ENCODE measurements at regions not wholly inside any gene's neighbourhood (a gene's known extent, or its start where the extent isn't known, plus 50 kb on each side); places are given as distances from the start of the nearest gene placed in this dataset.
A peak's percentile ranks its signal among the peaks of the same experiment; 100 is the strongest.
"Not testable (repeated sequence)": the region's sequence is repeated elsewhere in the genome, so short reads cannot be mapped to it uniquely, and the experiment has no call there.

GRCh38 chr14:49965068-49965651 lies 72.3 kb downstream of the ARF6 start:
- not testable (repeated sequence) for H3K27ac Mint-ChIP-seq; H3K4me3 Mint-ChIP-seq; H3K9me3 Mint-ChIP-seq (ENCODE audit: low read depth); H3K36me3 Mint-ChIP-seq; H3K27me3 Mint-ChIP-seq
- H3K4me1 Mint-ChIP-seq (ENCODE audit: low read depth), result peaks cover 31% of the 10 kb centered on the region

- no peak overlapping the region for H3K4me3 Mint-ChIP-seq
Measured at GRCh38 chr14:49966304-49966809, 73.5 kb downstream of the ARF6 start.

GRCh38 chr14:49966971-49967630 lies 74.2 kb downstream of the ARF6 start:
- Mint-ChIP-seq H3K4me3 (no peak overlapping the region), H3K27ac (no peak overlapping the region), H3K9me3 (ENCODE audit: low read depth) (no peaks in the 10 kb centered on the region), H3K27me3 (no peaks in the 10 kb centered on the region), H3K4me1 (ENCODE audit: low read depth) (peaks cover 40% of the 10 kb centered on the region), H3K36me3 (no peaks in the 10 kb centered on the region)

More at GRCh38 chr14:49966304-49966809, 73.5 kb downstream of the ARF6 start:
- H3K36me3 Mint-ChIP-seq, result no peaks in the 10 kb centered on the region
- no peak overlapping the region for H3K27ac Mint-ChIP-seq
- peaks cover 38% of the 10 kb centered on the region for H3K4me1 Mint-ChIP-seq (ENCODE audit: low read depth)
- H3K27me3 Mint-ChIP-seq, result no peaks in the 10 kb centered on the region
- no peaks in the 10 kb centered on the region for H3K9me3 Mint-ChIP-seq (ENCODE audit: low read depth)

- no peaks in the 10 kb centered on the region for H3K36me3 Mint-ChIP-seq
- no peak overlapping the region for H3K4me3 Mint-ChIP-seq
- peaks cover 52% of the 10 kb centered on the region for H3K4me1 Mint-ChIP-seq (ENCODE audit: low read depth)
- H3K27me3 Mint-ChIP-seq, result no peaks in the 10 kb centered on the region
- H3K27ac Mint-ChIP-seq, result peak overlapping the region; percentile 99
- H3K9me3 Mint-ChIP-seq (ENCODE audit: low read depth), result no peaks in the 10 kb centered on the region
Measured at GRCh38 chr14:49969961-49970360, 77.1 kb downstream of the ARF6 start.

- peaks cover 57% of the 10 kb centered on the region for H3K4me1 Mint-ChIP-seq (ENCODE audit: low read depth)
- H3K27ac Mint-ChIP-seq, result peak overlapping the region; percentile 99
- H3K4me3 Mint-ChIP-seq, result peak overlapping the region; percentile 83
- H3K9me3 Mint-ChIP-seq (ENCODE audit: low read depth), result no peaks in the 10 kb centered on the region
- no peaks in the 10 kb centered on the region for H3K27me3 Mint-ChIP-seq
- no peaks in the 10 kb centered on the region for H3K36me3 Mint-ChIP-seq
Measured at GRCh38 chr14:49970474-49971147, 77.7 kb downstream of the ARF6 start.

GRCh38 chr14:49971156-49972130 lies 78.6 kb downstream of the ARF6 start:
- H3K9me3 Mint-ChIP-seq (ENCODE audit: low read depth), result no peaks in the 10 kb centered on the region
- peak overlapping the region; percentile 99 for H3K27ac Mint-ChIP-seq
- H3K4me3 Mint-ChIP-seq, result peak overlapping the region; percentile 83
- H3K36me3 Mint-ChIP-seq, result no peaks in the 10 kb centered on the region
- H3K27me3 Mint-ChIP-seq, result no peaks in the 10 kb centered on the region
- peaks cover 61% of the 10 kb centered on the region for H3K4me1 Mint-ChIP-seq (ENCODE audit: low read depth)

GRCh38 chr14:49972131-49972671 lies 79.3 kb downstream of the ARF6 start:
- no peaks in the 10 kb centered on the region for H3K27me3 Mint-ChIP-seq
- peaks cover 69% of the 10 kb centered on the region for H3K4me1 Mint-ChIP-seq (ENCODE audit: low read depth)
- H3K4me3 Mint-ChIP-seq, result peak overlapping the region; percentile 83
- H3K36me3 Mint-ChIP-seq, result no peaks in the 10 kb centered on the region
- no peaks in the 10 kb centered on the region for H3K9me3 Mint-ChIP-seq (ENCODE audit: low read depth)
- H3K27ac Mint-ChIP-seq, result peak overlapping the region; percentile 99

GRCh38 chr14:49972823-49973222 lies 79.9 kb downstream of the ARF6 start:
- peaks cover 75% of the 10 kb centered on the region for H3K4me1 Mint-ChIP-seq (ENCODE audit: low read depth)
- H3K4me3 Mint-ChIP-seq, result peak overlapping the region; percentile 83
- no peaks in the 10 kb centered on the region for H3K36me3 Mint-ChIP-seq
- no peaks in the 10 kb centered on the region for H3K27me3 Mint-ChIP-seq
- H3K27ac Mint-ChIP-seq, result peak overlapping the region; percentile 99
- no peaks in the 10 kb centered on the region for H3K9me3 Mint-ChIP-seq (ENCODE audit: low read depth)

- Mint-ChIP-seq H3K4me1 (ENCODE audit: low read depth) (peaks cover 89% of the 10 kb centered on the region), H3K4me3 (no peak overlapping the region), H3K27ac (peak overlapping the region; percentile 80), H3K9me3 (ENCODE audit: low read depth) (no peaks in the 10 kb centered on the region), H3K36me3 (no peaks in the 10 kb centered on the region), H3K27me3 (no peaks in the 10 kb centered on the region)
Measured at GRCh38 chr14:49975276-49975675, 82.4 kb downstream of the ARF6 start.

- Mint-ChIP-seq H3K4me1 (ENCODE audit: low read depth) (peaks cover 89% of the 10 kb centered on the region), H3K36me3 (no peaks in the 10 kb centered on the region), H3K27ac (peak overlapping the region; percentile 34), H3K4me3 (no peak overlapping the region), H3K9me3 (ENCODE audit: low read depth) (no peaks in the 10 kb centered on the region), H3K27me3 (no peaks in the 10 kb centered on the region)
Measured at GRCh38 chr14:49975799-49976198, 82.9 kb downstream of the ARF6 start.

GRCh38 chr14:49977126-49977841 lies 84.4 kb downstream of the ARF6 start:
- H3K27ac Mint-ChIP-seq, result peak overlapping the region; percentile 91
- H3K4me1 Mint-ChIP-seq (ENCODE audit: low read depth), result peaks cover 86% of the 10 kb centered on the region
- H3K4me3 Mint-ChIP-seq, result peak overlapping the region; percentile 73
- H3K9me3 Mint-ChIP-seq (ENCODE audit: low read depth), result no peaks in the 10 kb centered on the region
- H3K36me3 Mint-ChIP-seq, result no peaks in the 10 kb centered on the region
- H3K27me3 Mint-ChIP-seq, result no peaks in the 10 kb centered on the region

- H3K4me3 Mint-ChIP-seq, result no peak overlapping the region
- no peaks in the 10 kb centered on the region for H3K9me3 Mint-ChIP-seq (ENCODE audit: low read depth)
- no peaks in the 10 kb centered on the region for H3K36me3 Mint-ChIP-seq
- H3K27ac Mint-ChIP-seq, result peak overlapping the region; percentile 68
- no peaks in the 10 kb centered on the region for H3K27me3 Mint-ChIP-seq
- H3K4me1 Mint-ChIP-seq (ENCODE audit: low read depth), result peaks cover 83% of the 10 kb centered on the region
Measured at GRCh38 chr14:49980027-49980426, 87.1 kb downstream of the ARF6 start.

GRCh38 chr14:49982082-49982481 lies 89.2 kb downstream of the ARF6 start:
- Mint-ChIP-seq H3K4me3 (no peak overlapping the region), H3K36me3 (no peaks in the 10 kb centered on the region), H3K9me3 (ENCODE audit: low read depth) (no peaks in the 10 kb centered on the region), H3K27ac (peak overlapping the region; percentile 64), H3K4me1 (ENCODE audit: low read depth) (peaks cover 64% of the 10 kb centered on the region), H3K27me3 (no peaks in the 10 kb centered on the region)

GRCh38 chr14:49982501-49982951 lies 89.6 kb downstream of the ARF6 start:
- Mint-ChIP-seq H3K36me3 (no peaks in the 10 kb centered on the region), H3K4me1 (ENCODE audit: low read depth) (peaks cover 60% of the 10 kb centered on the region), H3K27ac (peak overlapping the region; percentile 64), H3K27me3 (no peaks in the 10 kb centered on the region), H3K4me3 (no peak overlapping the region), H3K9me3 (ENCODE audit: low read depth) (no peaks in the 10 kb centered on the region)
